ENCODE measurements at regions not wholly inside any gene's neighbourhood (a gene's known extent, or its start where the extent isn't known, plus 50 kb on each side); places are given as distances from the start of the nearest gene placed in this dataset.

DNA sequence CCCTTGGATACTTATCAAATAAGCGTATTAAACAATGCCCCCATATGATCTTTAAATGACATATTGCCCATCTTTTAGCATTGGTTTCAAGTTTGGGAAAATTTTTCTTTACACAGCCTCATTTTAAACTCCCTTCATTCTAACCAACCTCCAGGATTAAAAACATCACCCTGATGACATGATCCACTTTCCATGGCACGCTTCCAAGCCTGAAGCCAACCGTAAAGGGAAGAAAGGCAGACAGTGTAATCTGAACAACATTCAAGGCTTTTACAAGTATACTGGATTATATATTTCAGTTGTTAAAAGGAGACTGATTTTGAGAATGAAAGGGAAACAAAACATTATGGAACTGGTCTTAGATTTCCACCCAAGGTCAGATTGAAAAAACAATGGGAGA is 1721.9 kb downstream of the OLFM4 start:
- intact Hi-C loops (cut with micrococcal nuclease): no loop called here
- no peak for ATAC-seq
- no peaks in the 10 kb centered on the region for H3K4me1 Mint-ChIP-seq
- H3K4me1 ChIP-seq (ENCODE audit: control insufficient read depth, insufficient read depth, low read length): no peaks in the 10 kb centered on the region
- H3K36me3 ChIP-seq (ENCODE audit: control insufficient read depth, insufficient read depth, low read length): no peaks in the 10 kb centered on the region
- no peak overlapping the region for H3K4me3 ChIP-seq (ENCODE audit: low read length)
- H3K27me3 ChIP-seq (ENCODE audit: control insufficient read depth, insufficient read depth, low read length): no peaks in the 10 kb centered on the region
- H3K27ac Mint-ChIP-seq: no peak overlapping the region
- 88% methylated on average over 3 of the region's 3 CpGs for WGBS (ENCODE audit: insufficient coverage)
- no peak for DNase-seq
- H3K9me3 Mint-ChIP-seq: peaks cover 11 to 13% of the 10 kb centered on the region in 2 donors
- TF ChIP-seq, protein P1, sequence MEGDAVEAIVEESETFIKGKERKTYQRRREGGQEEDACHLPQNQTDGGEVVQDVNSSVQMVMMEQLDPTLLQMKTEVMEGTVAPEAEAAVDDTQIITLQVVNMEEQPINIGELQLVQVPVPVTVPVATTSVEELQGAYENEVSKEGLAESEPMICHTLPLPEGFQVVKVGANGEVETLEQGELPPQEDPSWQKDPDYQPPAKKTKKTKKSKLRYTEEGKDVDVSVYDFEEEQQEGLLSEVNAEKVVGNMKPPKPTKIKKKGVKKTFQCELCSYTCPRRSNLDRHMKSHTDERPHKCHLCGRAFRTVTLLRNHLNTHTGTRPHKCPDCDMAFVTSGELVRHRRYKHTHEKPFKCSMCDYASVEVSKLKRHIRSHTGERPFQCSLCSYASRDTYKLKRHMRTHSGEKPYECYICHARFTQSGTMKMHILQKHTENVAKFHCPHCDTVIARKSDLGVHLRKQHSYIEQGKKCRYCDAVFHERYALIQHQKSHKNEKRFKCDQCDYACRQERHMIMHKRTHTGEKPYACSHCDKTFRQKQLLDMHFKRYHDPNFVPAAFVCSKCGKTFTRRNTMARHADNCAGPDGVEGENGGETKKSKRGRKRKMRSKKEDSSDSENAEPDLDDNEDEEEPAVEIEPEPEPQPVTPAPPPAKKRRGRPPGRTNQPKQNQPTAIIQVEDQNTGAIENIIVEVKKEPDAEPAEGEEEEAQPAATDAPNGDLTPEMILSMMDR (IDR thresholded peaks at IDR 0.05): no peak
- no peaks in the 10 kb centered on the region for H3K9me3 ChIP-seq (ENCODE audit: control insufficient read depth, insufficient read depth, low read length)
- no peak overlapping the region for H3K4me3 Mint-ChIP-seq
- H3K27ac ChIP-seq (ENCODE audit: low read length): no peak overlapping the region
- peaks cover 11% of the 10 kb centered on the region for H3K36me3 Mint-ChIP-seq
- no peaks in the 10 kb centered on the region for H3K27me3 Mint-ChIP-seq (ENCODE audit: low read depth in 2 of 2)

DNA sequence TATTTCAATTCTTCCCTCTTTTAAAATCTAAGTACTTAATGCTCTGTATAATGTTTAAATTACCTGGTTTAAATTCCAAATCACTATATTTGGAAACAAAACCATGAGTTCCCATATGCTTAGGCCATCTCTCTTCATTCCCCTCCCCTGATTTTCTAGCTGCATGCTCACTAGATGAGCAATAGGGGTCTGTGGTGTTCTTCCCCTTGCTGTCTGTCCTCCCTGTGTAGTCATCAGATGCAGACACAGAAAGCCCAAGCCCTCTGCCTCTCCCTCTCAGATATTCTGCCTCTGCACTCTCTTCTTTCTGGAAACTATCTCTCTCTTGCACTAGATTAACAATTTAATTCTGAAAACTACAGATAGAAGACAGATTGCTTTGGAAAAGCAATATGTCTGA is 1730.2 kb downstream of the OLFM4 start:
- no peak overlapping the region for H3K4me3 Mint-ChIP-seq
- no peaks in the 10 kb centered on the region for H3K4me1 Mint-ChIP-seq
- DNase-seq: no peak
- no peak overlapping the region for H3K27ac Mint-ChIP-seq
- peaks cover 23 to 25% of the 10 kb centered on the region in 2 donors for H3K9me3 Mint-ChIP-seq
- intact Hi-C loops (cut with micrococcal nuclease): no loop called here
- H3K27me3 Mint-ChIP-seq (ENCODE audit: low read depth in 2 of 2): no peaks in the 10 kb centered on the region
- TF ChIP-seq, protein P1 (IDR thresholded peaks at IDR 0.05): no peak
- Histone ChIP-seq H3K27me3 (ENCODE audit: control insufficient read depth, insufficient read depth, low read length) (no peaks in the 10 kb centered on the region), H3K9me3 (ENCODE audit: control insufficient read depth, insufficient read depth, low read length) (no peaks in the 10 kb centered on the region), H3K36me3 (ENCODE audit: control insufficient read depth, insufficient read depth, low read length) (no peaks in the 10 kb centered on the region), H3K4me3 (ENCODE audit: low read length) (no peak overlapping the region), H3K27ac (ENCODE audit: low read length) (no peak overlapping the region), H3K4me1 (ENCODE audit: control insufficient read depth, insufficient read depth, low read length) (no peaks in the 10 kb centered on the region)
- peaks cover 32% of the 10 kb centered on the region for H3K36me3 Mint-ChIP-seq
- no peak for ATAC-seq

DNA sequence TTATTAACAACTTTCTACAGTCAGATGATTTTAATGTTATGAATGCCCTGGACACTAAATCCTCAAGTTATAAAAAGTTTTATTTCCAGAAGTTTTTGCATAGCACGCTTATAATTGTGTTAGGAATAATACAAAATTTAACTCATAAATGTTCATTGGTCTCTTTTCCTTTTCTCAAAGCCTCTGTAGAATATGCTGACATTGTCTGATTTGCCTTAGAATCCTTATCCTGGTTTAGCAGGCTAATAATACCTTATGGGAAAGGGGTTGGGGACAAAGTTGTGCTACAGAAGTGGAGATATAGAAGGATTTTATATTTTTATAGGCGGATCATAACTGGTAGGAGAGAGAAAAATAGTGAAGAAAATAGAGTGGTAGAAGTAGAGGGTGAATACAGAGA is 1739.6 kb downstream of the OLFM4 start:
- WGBS (ENCODE audit: insufficient coverage): 87% methylated on average over 1 of the region's 2 CpGs
- no peaks in the 10 kb centered on the region for H3K27me3 Mint-ChIP-seq (ENCODE audit: low read depth in 2 of 2)
- DNase-seq (no peak), ATAC-seq (no peak)
- H3K4me3 Mint-ChIP-seq: no peak overlapping the region
- Histone ChIP-seq H3K27ac (ENCODE audit: low read length) (no peak overlapping the region), H3K27me3 (ENCODE audit: control insufficient read depth, insufficient read depth, low read length) (no peaks in the 10 kb centered on the region), H3K4me1 (ENCODE audit: control insufficient read depth, insufficient read depth, low read length) (no peaks in the 10 kb centered on the region), H3K36me3 (ENCODE audit: control insufficient read depth, insufficient read depth, low read length) (no peaks in the 10 kb centered on the region), H3K9me3 (ENCODE audit: control insufficient read depth, insufficient read depth, low read length) (no peaks in the 10 kb centered on the region), H3K4me3 (ENCODE audit: low read length) (no peak overlapping the region)
- peaks cover 13 to 23% of the 10 kb centered on the region in 2 donors for H3K9me3 Mint-ChIP-seq
- intact Hi-C loops (cut with micrococcal nuclease): no loop called here
- H3K27ac Mint-ChIP-seq: no peak overlapping the region
- peaks cover 4% of the 10 kb centered on the region for H3K36me3 Mint-ChIP-seq
- TF ChIP-seq, protein P1 (IDR thresholded peaks at IDR 0.05): no peak
- no peaks in the 10 kb centered on the region for H3K4me1 Mint-ChIP-seq

DNA sequence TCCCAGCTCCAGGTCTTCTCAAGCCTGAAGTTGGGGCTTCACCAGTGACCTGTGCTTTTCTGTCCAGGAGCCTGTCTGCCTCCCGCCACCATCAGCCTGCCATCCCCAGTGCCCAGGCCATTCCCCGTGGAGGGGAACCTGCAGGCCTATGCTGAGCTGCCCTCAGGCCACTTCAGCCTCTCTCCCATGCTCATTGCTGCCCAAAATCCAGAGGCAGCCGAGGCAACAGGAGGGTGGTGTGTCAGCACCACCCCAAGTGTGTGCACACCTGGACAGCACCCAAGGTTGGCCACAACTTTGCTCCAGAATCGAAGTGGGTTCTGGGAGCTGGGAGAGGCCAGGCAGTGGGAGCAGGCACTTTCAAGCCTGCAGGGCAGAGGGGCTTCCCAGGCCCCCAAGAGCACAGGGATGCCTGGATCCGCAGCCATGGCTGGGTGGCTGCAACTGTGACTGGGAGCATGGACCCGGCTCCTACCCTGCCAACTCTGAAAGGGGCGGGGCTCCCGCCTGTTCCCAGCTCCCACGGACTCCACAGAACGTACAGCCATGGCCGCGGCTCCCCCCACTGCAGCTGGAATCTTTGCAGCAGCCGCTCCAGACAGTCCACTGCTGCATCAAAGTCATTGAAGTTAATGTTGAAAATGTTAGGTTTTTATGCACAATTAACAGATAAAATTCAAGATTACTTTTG is 1747.0 kb downstream of the OLFM4 start:
- Histone ChIP-seq H3K27me3 (ENCODE audit: control insufficient read depth, insufficient read depth, low read length) (no peaks in the 10 kb centered on the region), H3K36me3 (ENCODE audit: control insufficient read depth, insufficient read depth, low read length) (no peaks in the 10 kb centered on the region), H3K4me1 (ENCODE audit: control insufficient read depth, insufficient read depth, low read length) (no peaks in the 10 kb centered on the region), H3K27ac (ENCODE audit: low read length) (no peak overlapping the region), H3K9me3 (ENCODE audit: control insufficient read depth, insufficient read depth, low read length) (peaks cover 7% of the 10 kb centered on the region), H3K4me3 (ENCODE audit: low read length) (no peak overlapping the region)
- ATAC-seq (no peak), DNase-seq (no peak)
- Mint-ChIP-seq H3K27ac (no peak overlapping the region), H3K4me3 (no peak overlapping the region), H3K27me3 (ENCODE audit: low read depth in 2 of 2) (no peaks in the 10 kb centered on the region), H3K4me1 (no peaks in the 10 kb centered on the region), H3K9me3 (peaks cover 12 to 15% of the 10 kb centered on the region in 2 donors), H3K36me3 (peaks cover 9% of the 10 kb centered on the region)
- intact Hi-C loops (cut with micrococcal nuclease): no loop called here
- TF ChIP-seq, protein P1 (IDR thresholded peaks at IDR 0.05): no peak
- 80% methylated on average over 13 of the region's 13 CpGs for WGBS (ENCODE audit: insufficient coverage)
